Neural cell (in vitro differentiated cells): ENCODE measurements at regions not wholly inside any gene's neighbourhood (a gene's known extent, or its start where the extent isn't known, plus 50 kb on each side); places are given as distances from the start of the nearest gene placed in this dataset.

Source experiments
- CTCF ChIP-seq: fragments of 450-650 bp; IDR thresholded peaks from 2 replicates; pipeline ENCODE4 v1.5.1; 2014; ENCODE audit warnings: antibody characterized with exemption, mild to moderate bottlenecking, moderate library complexity; ENCODE audit not compliant: poor library complexity, severe bottlenecking
- EP300 ChIP-seq: fragments of 450-650 bp; conservative IDR thresholded peaks from 2 replicates; pipeline ENCODE4 v1.6.1; 2014; ENCODE audit warnings: antibody characterized with exemption, mild to moderate bottlenecking, moderate library complexity; ENCODE audit not compliant: poor library complexity, severe bottlenecking
- EZH2 ChIP-seq: fragments of 200-600, 300-800 bp; shearing (Covaris generic), sonication (generic); IDR thresholded peaks from 2 replicates; pipeline ENCODE4 v1.6.1; 2014; ENCODE audit warnings: antibody characterized with exemption, low read length, borderline replicate concordance, mild to moderate bottlenecking; ENCODE audit not compliant: insufficient read depth, poor library complexity, severe bottlenecking
- MXI1 ChIP-seq: fragments of 450-650 bp; conservative IDR thresholded peaks from 2 replicates; pipeline ENCODE4 v1.6.1; 2014; ENCODE audit warnings: antibody characterized with exemption, mild to moderate bottlenecking; ENCODE audit not compliant: poor library complexity, severe bottlenecking
- POLR2AphosphoS5 ChIP-seq: IDR thresholded peaks from 2 replicates; pipeline ENCODE4 v1.6.1; 2012
- RAD21 ChIP-seq: fragments of 450-650 bp; conservative IDR thresholded peaks from 2 replicates; pipeline ENCODE4 v1.6.1; 2014; ENCODE audit warnings: antibody characterized with exemption, mild to moderate bottlenecking, moderate library complexity
- REST ChIP-seq: IDR thresholded peaks from 2 replicates; pipeline ENCODE4 v1.6.1; 2012; ENCODE audit warnings: borderline replicate concordance
- SMC3 ChIP-seq: fragments of 450-650 bp; conservative IDR thresholded peaks from 2 replicates; pipeline ENCODE4 v1.6.1; 2014; ENCODE audit warnings: antibody characterized with exemption, mild to moderate bottlenecking, moderate library complexity; ENCODE audit not compliant: poor library complexity
- TAF1 ChIP-seq: IDR thresholded peaks from 2 replicates; pipeline ENCODE4 v1.6.1; 2012; ENCODE audit warnings: low read depth

- no peak for TF ChIP-seq CTCF
- no peak for TF ChIP-seq POLR2AphosphoS5
- TF ChIP-seq MXI1 = no peak
- TF ChIP-seq TAF1 = no peak
- TF ChIP-seq SMC3 = no peak
- TF ChIP-seq EZH2 = no peak
- no peak for TF ChIP-seq EP300
- no peak for TF ChIP-seq REST
- no peak for TF ChIP-seq RAD21
Observed at GRCh38 chr5:94093300-94093699, 351.9 kb upstream of the POU5F2 start.
